GM12864 (cell line): ENCODE measurements at regions not wholly inside any gene's neighbourhood (a gene's known extent, or its start where the extent isn't known, plus 50 kb on each side); places are given as distances from the start of the nearest gene placed in this dataset.

Experiments used
- DNase-seq: peaks from one replicate; pipeline ENCODE4 v3.0.0-alpha.2; 2011; ENCODE audit warnings: low read depth
- H3K4me3 ChIP-seq: 2 replicates; pipeline ENCODE4 v1.5.1; 2011; ENCODE audit warnings: mild to moderate bottlenecking, low read depth, low read length, control low read depth
- TF ChIP-seq, protein P1 (sequence below): IDR thresholded peaks from 2 replicates; pipeline ENCODE4 v1.5.1; 2011; ENCODE audit warnings: low read depth, mild to moderate bottlenecking, moderate library complexity, low read length, control low read depth, inconsistent platforms; ENCODE audit errors: missing control alignments

DNA sequence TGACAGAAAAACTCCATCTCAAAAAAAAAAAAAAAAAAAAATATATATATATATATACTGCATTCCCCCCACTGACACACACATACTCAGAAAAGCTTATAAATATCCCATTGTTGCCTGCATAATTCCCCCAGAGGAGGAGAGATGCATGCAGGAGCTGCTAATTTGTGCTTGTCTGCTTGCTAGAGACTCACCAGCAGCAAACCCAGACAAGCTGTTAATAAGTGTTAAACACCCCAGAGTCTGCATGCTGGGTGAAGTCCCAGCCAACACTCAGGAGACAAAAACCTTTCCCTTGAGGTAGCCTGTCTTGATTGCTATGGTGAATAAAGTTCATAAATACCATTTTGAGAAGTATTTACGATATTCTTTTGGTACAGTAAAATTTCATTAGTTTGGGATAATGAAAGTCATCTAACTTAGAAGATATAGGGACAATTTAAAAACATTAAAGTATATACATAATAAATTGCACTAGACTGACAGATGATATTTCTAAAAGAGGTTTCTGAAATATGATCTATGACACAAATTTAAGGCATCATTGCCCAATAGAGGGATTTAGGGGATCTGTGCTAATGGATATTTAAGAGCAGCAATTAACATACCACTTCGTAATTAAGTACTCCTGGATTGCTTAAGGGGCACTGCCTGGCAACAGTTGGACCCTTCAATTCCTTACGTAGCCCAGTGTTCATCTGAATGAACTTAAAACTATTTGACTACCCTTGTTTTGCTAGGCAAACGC, 400.0 kb upstream of the C2CD4B start:
- no peak for DNase-seq
- no peak overlapping the region for H3K4me3 ChIP-seq
- TF ChIP-seq, protein P1, sequence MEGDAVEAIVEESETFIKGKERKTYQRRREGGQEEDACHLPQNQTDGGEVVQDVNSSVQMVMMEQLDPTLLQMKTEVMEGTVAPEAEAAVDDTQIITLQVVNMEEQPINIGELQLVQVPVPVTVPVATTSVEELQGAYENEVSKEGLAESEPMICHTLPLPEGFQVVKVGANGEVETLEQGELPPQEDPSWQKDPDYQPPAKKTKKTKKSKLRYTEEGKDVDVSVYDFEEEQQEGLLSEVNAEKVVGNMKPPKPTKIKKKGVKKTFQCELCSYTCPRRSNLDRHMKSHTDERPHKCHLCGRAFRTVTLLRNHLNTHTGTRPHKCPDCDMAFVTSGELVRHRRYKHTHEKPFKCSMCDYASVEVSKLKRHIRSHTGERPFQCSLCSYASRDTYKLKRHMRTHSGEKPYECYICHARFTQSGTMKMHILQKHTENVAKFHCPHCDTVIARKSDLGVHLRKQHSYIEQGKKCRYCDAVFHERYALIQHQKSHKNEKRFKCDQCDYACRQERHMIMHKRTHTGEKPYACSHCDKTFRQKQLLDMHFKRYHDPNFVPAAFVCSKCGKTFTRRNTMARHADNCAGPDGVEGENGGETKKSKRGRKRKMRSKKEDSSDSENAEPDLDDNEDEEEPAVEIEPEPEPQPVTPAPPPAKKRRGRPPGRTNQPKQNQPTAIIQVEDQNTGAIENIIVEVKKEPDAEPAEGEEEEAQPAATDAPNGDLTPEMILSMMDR: no peak

DNA sequence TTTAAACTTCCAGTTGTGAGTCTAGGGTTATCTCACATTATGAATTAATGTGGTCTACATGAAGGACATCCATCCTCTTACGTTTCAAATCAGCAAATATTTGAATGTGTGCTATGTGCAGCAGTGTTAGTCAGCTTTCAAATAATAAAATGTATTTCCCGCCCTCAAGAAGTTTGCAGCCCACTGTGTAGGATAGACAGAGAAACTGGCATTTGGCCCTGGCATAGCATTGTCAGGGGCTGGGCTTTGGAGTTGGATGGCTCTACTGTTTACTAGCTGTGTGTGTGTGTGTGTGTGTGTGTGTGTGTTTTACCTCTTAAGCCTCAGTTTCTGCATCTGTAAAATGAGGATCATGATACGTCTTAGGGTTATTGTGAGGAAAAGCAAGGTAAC, 400.5 kb upstream of the C2CD4B start:
- TF ChIP-seq, protein P1: no peak
- no peak for DNase-seq
- H3K4me3 ChIP-seq: no peak overlapping the region

DNA sequence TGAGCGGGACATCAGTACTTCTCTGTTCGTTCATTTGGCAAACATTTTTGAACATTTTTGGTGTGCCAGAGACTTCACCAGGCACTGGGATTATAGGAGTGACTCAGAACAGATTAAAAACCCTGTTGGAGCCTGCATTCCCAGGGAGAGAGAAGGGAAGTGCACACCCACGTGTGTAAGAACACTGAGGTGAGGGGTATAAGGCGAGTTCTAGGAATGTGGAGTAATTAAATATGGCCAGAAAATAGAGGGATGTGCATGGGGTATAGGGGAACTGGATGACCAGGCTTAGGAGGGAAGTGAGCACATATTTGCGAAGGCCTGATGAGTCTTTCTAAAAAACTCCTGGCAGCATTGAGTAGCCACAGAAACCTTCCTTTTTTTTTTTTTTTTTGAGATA, 401.2 kb upstream of the C2CD4B start:
- TF ChIP-seq, protein P1: no peak
- H3K4me3 ChIP-seq: no peak overlapping the region
- no peak for DNase-seq

DNA sequence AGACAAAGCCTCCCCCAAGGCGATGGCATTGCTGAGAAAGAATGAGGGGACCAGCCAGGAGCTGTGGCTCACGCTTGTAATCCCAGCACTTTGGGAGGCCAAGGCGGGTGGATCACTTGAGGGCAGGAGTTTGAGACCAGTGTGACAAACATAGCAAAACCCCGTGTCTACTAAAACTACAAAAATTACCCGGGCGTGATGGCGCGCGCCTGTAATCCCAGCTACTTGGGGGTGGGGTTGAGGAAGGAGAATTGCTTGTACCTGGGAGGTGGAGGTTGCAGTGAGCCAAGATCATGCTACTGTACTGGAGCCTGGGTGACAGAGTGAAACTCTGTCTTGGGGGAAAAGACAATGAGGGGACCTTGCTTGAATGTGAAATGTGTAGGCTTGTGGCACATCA, 402.4 kb upstream of the C2CD4B start:
- no peak for DNase-seq
- TF ChIP-seq, protein P1: no peak
- H3K4me3 ChIP-seq: no peak overlapping the region

GRCh38 chr15:62568004-62568403, 402.9 kb upstream of the C2CD4B start:
- DNase-seq: no peak
- TF ChIP-seq, protein P1: no peak
- no peak overlapping the region for H3K4me3 ChIP-seq

DNA sequence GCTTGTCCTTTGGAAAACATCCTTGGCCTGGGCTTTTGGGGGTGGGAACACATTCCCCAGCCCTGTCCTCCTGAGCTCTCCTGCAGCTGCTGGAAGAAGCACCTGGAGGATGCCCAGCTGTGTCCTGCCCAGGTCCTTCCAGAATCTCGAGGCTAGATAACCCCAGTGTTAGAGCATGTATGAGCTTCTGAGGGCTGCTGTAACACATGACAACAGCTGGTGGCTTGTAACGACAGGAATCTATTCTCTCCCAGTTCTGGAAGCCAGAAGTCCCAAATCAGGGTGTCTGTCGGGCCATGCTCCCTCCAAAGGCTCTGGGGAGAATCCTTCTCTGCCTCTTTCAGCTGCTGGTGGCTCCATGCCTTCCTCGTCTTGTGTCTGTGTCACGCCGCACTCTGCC, 403.6 kb upstream of the C2CD4B start:
- TF ChIP-seq, protein P1: no peak
- no peak overlapping the region for H3K4me3 ChIP-seq
- DNase-seq: no peak
